ENCODE measurements at regions not wholly inside any gene's neighbourhood (a gene's known extent, or its start where the extent isn't known, plus 50 kb on each side); places are given as distances from the start of the nearest gene placed in this dataset.

- DNase-seq = no peak
- TF ChIP-seq CTCF (IDR thresholded peaks at IDR 0.05; ENCODE audit: low read length) = no peak
- TF ChIP-seq EZH2phosphoT487 (IDR thresholded peaks at IDR 0.05; ENCODE audit: low read length) = no peak
- TF ChIP-seq EZH2 (optimal IDR thresholded peaks at IDR 0.05; ENCODE audit: low read depth, low read length) = no peak
- no peak overlapping the region for H3K9ac ChIP-seq (ENCODE audit: low read length)
Measured at GRCh38 chr6:1086446-1087153, 225.3 kb upstream of the FOXQ1 start.

GRCh38 chr6:1082285-1082935, 229.5 kb upstream of the FOXQ1 start:
- Histone ChIP-seq H2AFZ (ENCODE audit: low read length) (no peak overlapping the region), H3K9ac (ENCODE audit: low read length) (no peak overlapping the region), H3K27me3 (replicated peaks; ENCODE audit: insufficient read depth, low read length) (no peaks in the 10 kb centered on the region), H3K79me2 (ENCODE audit: low read length) (no peaks in the 10 kb centered on the region), H3K4me2 (ENCODE audit: low read depth, low read length) (no peak overlapping the region), H3K4me1 (ENCODE audit: low read length) (no peaks in the 10 kb centered on the region), H4K20me1 (ENCODE audit: insufficient read depth, low read length) (no peaks in the 10 kb centered on the region), H3K36me3 (replicated peaks; ENCODE audit: insufficient read depth, low read length) (no peaks in the 10 kb centered on the region), H3K9me3 (replicated peaks; ENCODE audit: insufficient read depth, low read length) (no peaks in the 10 kb centered on the region), H3F3A (ENCODE audit: insufficient read depth, low read length) (no peaks in the 10 kb centered on the region), H3K27ac (ENCODE audit: low read length) (no peak overlapping the region), H3K9me2 (replicated peaks; ENCODE audit: insufficient read depth, low read length) (no peaks in the 10 kb centered on the region), H3K4me3 (ENCODE audit: low read length) (no peak overlapping the region)
- no peak for TF ChIP-seq EZH2phosphoT487 (IDR thresholded peaks at IDR 0.05; ENCODE audit: low read length)
- no peak for TF ChIP-seq CTCF (IDR thresholded peaks at IDR 0.05; ENCODE audit: low read length)
- DNase-seq = no peak

More at GRCh38 chr6:1086446-1087153, 225.3 kb upstream of the FOXQ1 start:
- H3K36me3 ChIP-seq (replicated peaks; ENCODE audit: insufficient read depth, low read length) = no peaks in the 10 kb centered on the region
- H3K4me3 ChIP-seq (ENCODE audit: low read length) = no peak overlapping the region
- H3K79me2 ChIP-seq (ENCODE audit: low read length) = no peaks in the 10 kb centered on the region
- H3K9me2 ChIP-seq (replicated peaks; ENCODE audit: insufficient read depth, low read length) = no peaks in the 10 kb centered on the region
- H3F3A ChIP-seq (ENCODE audit: insufficient read depth, low read length) = no peaks in the 10 kb centered on the region
- H4K20me1 ChIP-seq (ENCODE audit: insufficient read depth, low read length) = no peaks in the 10 kb centered on the region
- H3K4me1 ChIP-seq (ENCODE audit: low read length) = no peaks in the 10 kb centered on the region
- H3K9me3 ChIP-seq (replicated peaks; ENCODE audit: insufficient read depth, low read length) = no peaks in the 10 kb centered on the region
- H3K4me2 ChIP-seq (ENCODE audit: low read depth, low read length) = no peak overlapping the region
- H2AFZ ChIP-seq (ENCODE audit: low read length) = no peak overlapping the region
- H3K27ac ChIP-seq (ENCODE audit: low read length) = no peak overlapping the region
- H3K27me3 ChIP-seq (replicated peaks; ENCODE audit: insufficient read depth, low read length) = no peaks in the 10 kb centered on the region

GRCh38 chr6:1081551-1082284, 230.2 kb upstream of the FOXQ1 start:
- Histone ChIP-seq H3K27ac (ENCODE audit: low read length) (no peak overlapping the region), H3K9me3 (replicated peaks; ENCODE audit: insufficient read depth, low read length) (no peaks in the 10 kb centered on the region), H3K4me1 (ENCODE audit: low read length) (no peaks in the 10 kb centered on the region), H4K20me1 (ENCODE audit: insufficient read depth, low read length) (no peaks in the 10 kb centered on the region), H3K9me2 (replicated peaks; ENCODE audit: insufficient read depth, low read length) (no peaks in the 10 kb centered on the region), H2AFZ (ENCODE audit: low read length) (no peak overlapping the region), H3K27me3 (replicated peaks; ENCODE audit: insufficient read depth, low read length) (no peaks in the 10 kb centered on the region), H3K9ac (ENCODE audit: low read length) (no peak overlapping the region), H3K79me2 (ENCODE audit: low read length) (no peaks in the 10 kb centered on the region), H3K36me3 (replicated peaks; ENCODE audit: insufficient read depth, low read length) (no peaks in the 10 kb centered on the region), H3K4me2 (ENCODE audit: low read depth, low read length) (no peak overlapping the region), H3K4me3 (ENCODE audit: low read length) (no peak overlapping the region), H3F3A (ENCODE audit: insufficient read depth, low read length) (no peaks in the 10 kb centered on the region)
- DNase-seq = no peak
- TF ChIP-seq EZH2 (optimal IDR thresholded peaks at IDR 0.05; ENCODE audit: low read depth, low read length) (no peak), CTCF (IDR thresholded peaks at IDR 0.05; ENCODE audit: low read length) (no peak), EZH2phosphoT487 (IDR thresholded peaks at IDR 0.05; ENCODE audit: low read length) (no peak)

Measured in MM.1S (cell line).